ENCODE measurements at regions not wholly inside any gene's neighbourhood (a gene's known extent, or its start where the extent isn't known, plus 50 kb on each side); places are given as distances from the start of the nearest gene placed in this dataset.

- no peak for TF ChIP-seq E2F6 (IDR thresholded peaks at IDR 0.05)
- no peak for TF ChIP-seq SIX5 (IDR thresholded peaks at IDR 0.05; ENCODE audit: low read depth, low read length)
- TF ChIP-seq FOSL1 (IDR thresholded peaks at IDR 0.05; ENCODE audit: insufficient read depth, low read depth, low read length) = no peak
Observed at GRCh38 chr11:112637876-112638275, 323.3 kb upstream of the NCAM1 start (continued).

All from H1 (cell line).